ENCODE measurements at regions not wholly inside any gene's neighbourhood (a gene's known extent, or its start where the extent isn't known, plus 50 kb on each side); places are given as distances from the start of the nearest gene placed in this dataset.

- Mint-ChIP-seq H3K4me1 (ENCODE audit: low read depth, unreplicated experiment) (no peaks in the 10 kb centered on the region), H3K27me3 (ENCODE audit: unreplicated experiment) (no peaks in the 10 kb centered on the region), H3K4me3 (ENCODE audit: unreplicated experiment) (no peak overlapping the region), H3K27ac (ENCODE audit: unreplicated experiment) (no peak overlapping the region), H3K36me3 (ENCODE audit: unreplicated experiment) (no peaks in the 10 kb centered on the region), H3K9me3 (ENCODE audit: unreplicated experiment) (no peaks in the 10 kb centered on the region)
- no peak for DNase-seq
- no peak for TF ChIP-seq CTCF (IDR thresholded peaks at IDR 0.05; ENCODE audit: partially characterized antibody, unreplicated experiment)
Observed at GRCh38 chr9:31248156-31248555, 1136.3 kb upstream of the ACO1 start.

- Mint-ChIP-seq H3K36me3 (ENCODE audit: unreplicated experiment) (no peaks in the 10 kb centered on the region), H3K4me3 (ENCODE audit: unreplicated experiment) (no peak overlapping the region), H3K4me1 (ENCODE audit: low read depth, unreplicated experiment) (no peaks in the 10 kb centered on the region), H3K27me3 (ENCODE audit: unreplicated experiment) (no peaks in the 10 kb centered on the region), H3K9me3 (ENCODE audit: unreplicated experiment) (no peaks in the 10 kb centered on the region), H3K27ac (ENCODE audit: unreplicated experiment) (no peak overlapping the region)
- DNase-seq = no peak
- no peak for TF ChIP-seq CTCF (IDR thresholded peaks at IDR 0.05; ENCODE audit: partially characterized antibody, unreplicated experiment)
Observed at GRCh38 chr9:31251386-31251785, 1133.1 kb upstream of the ACO1 start.

GRCh38 chr9:31253800-31254762, 1130.4 kb upstream of the ACO1 start:
- H3K4me1 Mint-ChIP-seq (ENCODE audit: low read depth, unreplicated experiment) = no peaks in the 10 kb centered on the region
- no peaks in the 10 kb centered on the region for H3K27me3 Mint-ChIP-seq (ENCODE audit: unreplicated experiment)
- H3K36me3 Mint-ChIP-seq (ENCODE audit: unreplicated experiment) = no peaks in the 10 kb centered on the region
- no peak overlapping the region for H3K4me3 Mint-ChIP-seq (ENCODE audit: unreplicated experiment)
- no peak for TF ChIP-seq CTCF (IDR thresholded peaks at IDR 0.05; ENCODE audit: partially characterized antibody, unreplicated experiment)
- no peak for DNase-seq
- H3K27ac Mint-ChIP-seq (ENCODE audit: unreplicated experiment) = no peak overlapping the region
- H3K9me3 Mint-ChIP-seq (ENCODE audit: unreplicated experiment) = no peaks in the 10 kb centered on the region

- no peak for DNase-seq
- Mint-ChIP-seq H3K4me1 (ENCODE audit: low read depth, unreplicated experiment) (no peaks in the 10 kb centered on the region), H3K36me3 (ENCODE audit: unreplicated experiment) (no peaks in the 10 kb centered on the region), H3K27me3 (ENCODE audit: unreplicated experiment) (no peaks in the 10 kb centered on the region), H3K4me3 (ENCODE audit: unreplicated experiment) (no peak overlapping the region), H3K27ac (ENCODE audit: unreplicated experiment) (no peak overlapping the region), H3K9me3 (ENCODE audit: unreplicated experiment) (no peaks in the 10 kb centered on the region)
- TF ChIP-seq CTCF (IDR thresholded peaks at IDR 0.05; ENCODE audit: partially characterized antibody, unreplicated experiment) = no peak
Observed at GRCh38 chr9:31255211-31255610, 1129.2 kb upstream of the ACO1 start.

DNA sequence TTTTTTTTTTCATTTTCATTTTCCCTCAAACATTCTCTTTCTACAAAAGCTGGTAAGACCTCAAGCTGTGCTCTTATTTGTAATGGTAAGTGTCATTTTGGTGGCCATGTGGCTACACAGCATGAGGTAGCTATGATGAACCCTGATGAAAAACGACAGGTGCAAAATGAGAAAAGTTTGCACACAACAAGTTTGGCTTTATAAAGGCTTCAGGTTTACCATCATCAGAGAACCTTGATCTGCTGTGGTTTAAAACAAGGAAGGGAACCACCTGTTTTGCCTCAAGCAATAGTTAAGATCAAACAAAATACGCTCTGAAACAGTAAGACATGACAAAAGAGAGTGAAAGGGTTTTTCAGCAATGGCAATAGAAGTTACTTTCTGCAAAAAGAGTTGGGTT, 1124.6 kb upstream of the ACO1 start:
- no peak overlapping the region for H3K4me3 Mint-ChIP-seq (ENCODE audit: unreplicated experiment)
- no peak for TF ChIP-seq CTCF (IDR thresholded peaks at IDR 0.05; ENCODE audit: partially characterized antibody, unreplicated experiment)
- no peaks in the 10 kb centered on the region for H3K4me1 Mint-ChIP-seq (ENCODE audit: low read depth, unreplicated experiment)
- no peak overlapping the region for H3K27ac Mint-ChIP-seq (ENCODE audit: unreplicated experiment)
- H3K36me3 Mint-ChIP-seq (ENCODE audit: unreplicated experiment) = no peaks in the 10 kb centered on the region
- DNase-seq = no peak
- H3K9me3 Mint-ChIP-seq (ENCODE audit: unreplicated experiment) = no peaks in the 10 kb centered on the region
- H3K27me3 Mint-ChIP-seq (ENCODE audit: unreplicated experiment) = no peaks in the 10 kb centered on the region
